ENCODE measurements at regions not wholly inside any gene's neighbourhood (a gene's known extent, or its start where the extent isn't known, plus 50 kb on each side); places are given as distances from the start of the nearest gene placed in this dataset.

DNA sequence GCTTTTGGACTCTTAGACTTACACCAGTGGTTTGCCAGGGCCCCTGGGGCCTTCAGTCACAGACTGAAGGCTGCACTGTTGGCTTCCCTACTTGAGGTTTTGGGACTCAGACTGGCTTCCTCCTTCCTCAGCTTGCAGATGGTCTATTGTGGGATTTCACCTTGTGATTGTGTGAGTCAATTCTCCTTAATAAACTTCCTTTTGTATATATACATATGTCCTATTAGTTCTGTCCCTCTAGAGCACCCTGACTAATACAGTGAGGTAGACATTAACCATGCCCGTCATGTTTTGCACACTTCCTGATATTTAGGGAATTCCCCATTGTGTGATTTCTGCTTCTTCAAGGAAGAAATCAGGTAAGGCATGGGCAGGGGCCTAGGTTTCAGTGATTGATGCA is 147.8 kb upstream of the CA10 start:
- no peak for DNase-seq

DNA sequence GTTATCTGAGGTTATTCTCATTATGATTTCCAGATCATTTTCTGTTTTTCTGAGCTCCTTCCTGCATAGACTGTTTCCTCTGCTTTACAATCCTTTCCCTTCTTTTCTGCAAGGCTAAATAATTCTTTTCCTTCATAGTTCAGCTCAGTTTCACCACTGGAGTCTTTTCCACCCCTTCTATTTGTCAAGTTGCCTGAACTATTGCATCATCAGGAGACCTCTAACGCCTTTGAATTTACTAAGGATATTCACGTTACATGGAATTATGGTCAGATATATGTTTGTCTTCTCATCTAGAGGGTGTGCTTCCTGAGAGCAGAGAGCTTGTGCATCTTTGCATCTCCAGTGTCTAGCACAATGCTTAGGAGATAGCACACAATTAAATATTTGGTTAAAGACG is 140.4 kb upstream of the CA10 start:
- no peak for DNase-seq

DNA sequence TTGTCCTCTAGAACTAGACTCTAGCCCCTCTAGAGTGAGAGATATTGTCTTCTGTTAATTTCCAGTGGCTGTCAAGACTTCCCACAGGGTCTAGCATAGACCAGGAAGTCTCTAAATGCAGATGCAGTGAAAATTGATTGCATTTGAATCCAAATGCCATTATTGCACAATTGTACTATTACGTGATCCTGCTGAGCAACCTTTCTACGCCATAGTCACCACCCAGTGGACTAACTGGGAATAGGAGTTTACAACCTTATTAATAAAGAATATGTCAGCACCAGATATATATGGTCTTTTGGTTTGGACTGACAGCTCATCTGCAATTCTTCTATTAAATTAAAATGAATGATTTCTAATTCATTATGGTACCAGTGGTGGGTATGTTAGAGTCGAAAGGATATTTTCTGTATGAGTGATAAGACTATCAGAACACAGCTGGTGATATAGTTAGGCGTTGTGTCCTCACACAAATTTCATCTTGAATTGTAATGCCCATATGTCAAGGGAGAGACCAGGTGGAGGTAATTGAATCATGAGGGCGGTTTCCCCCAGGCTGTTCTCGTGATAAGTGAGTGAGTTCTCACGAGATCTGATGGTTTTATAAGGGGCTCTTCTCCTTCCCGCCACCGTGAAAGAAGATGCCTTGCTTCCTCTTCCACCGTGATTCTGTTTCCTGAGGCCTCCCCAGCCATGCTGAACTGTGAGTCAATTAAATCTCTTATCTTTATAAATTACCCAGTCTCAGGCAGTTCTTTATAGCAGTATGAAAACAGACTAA is 138.9 kb upstream of the CA10 start:
- DNase-seq, result no peak

DNA sequence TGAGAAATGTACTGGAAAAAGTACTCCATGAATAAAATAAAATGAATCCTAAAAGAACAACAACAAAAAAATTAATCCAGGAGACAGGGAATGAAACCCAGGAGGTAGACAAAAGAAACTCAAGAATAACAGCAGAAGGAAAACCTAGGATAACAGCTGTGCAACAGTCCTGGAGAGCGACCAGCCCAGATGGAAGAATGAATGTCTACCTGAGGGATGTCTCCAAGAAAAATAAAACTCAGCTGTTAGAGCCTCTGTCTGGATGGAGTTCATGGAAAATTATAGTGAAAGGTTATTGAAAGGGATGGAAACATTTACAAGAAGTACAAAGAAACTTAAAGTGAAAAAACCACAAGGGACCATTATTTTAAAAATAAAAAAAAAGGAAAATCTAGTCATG is 135.8 kb upstream of the CA10 start:
- DNase-seq, result no peak

DNA sequence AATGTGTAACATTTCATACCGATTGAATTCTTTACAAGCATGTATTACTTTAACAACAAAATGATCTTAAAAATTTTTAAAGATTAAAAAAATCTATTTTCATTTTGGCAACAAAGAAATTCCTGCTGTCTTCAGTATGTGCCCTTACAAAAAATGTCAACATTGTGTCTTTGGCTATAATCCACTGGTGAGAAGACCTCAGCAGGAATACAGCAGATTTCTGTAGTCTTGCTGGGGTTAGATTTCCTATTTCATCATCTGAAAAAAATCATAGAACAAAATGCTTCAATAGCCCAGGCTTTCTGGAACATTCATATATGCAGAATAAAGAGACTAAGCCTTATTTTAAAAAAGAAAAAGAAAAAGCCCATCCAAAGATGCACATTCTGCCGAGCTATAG is 129.1 kb upstream of the CA10 start:
- DNase-seq, result no peak

DNA sequence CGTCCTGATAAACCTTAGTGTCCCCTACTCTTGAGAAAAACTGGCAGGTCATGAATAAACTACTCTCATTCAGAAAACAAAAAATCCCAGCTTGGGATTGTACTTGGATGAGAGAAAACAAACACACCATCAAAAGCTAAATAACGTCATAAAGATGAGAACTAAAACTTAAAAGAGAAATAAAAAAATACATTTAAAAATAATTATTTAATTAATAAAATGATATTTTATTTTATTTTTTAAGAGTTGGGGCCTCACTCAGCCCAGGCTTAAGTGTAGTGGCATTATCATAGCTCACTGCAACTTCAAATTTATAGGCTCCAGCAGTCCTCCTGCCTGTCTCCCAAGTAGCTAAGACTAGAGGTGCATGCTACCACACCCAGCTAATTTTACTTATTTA is 125.4 kb upstream of the CA10 start:
- DNase-seq, result no peak

DNA sequence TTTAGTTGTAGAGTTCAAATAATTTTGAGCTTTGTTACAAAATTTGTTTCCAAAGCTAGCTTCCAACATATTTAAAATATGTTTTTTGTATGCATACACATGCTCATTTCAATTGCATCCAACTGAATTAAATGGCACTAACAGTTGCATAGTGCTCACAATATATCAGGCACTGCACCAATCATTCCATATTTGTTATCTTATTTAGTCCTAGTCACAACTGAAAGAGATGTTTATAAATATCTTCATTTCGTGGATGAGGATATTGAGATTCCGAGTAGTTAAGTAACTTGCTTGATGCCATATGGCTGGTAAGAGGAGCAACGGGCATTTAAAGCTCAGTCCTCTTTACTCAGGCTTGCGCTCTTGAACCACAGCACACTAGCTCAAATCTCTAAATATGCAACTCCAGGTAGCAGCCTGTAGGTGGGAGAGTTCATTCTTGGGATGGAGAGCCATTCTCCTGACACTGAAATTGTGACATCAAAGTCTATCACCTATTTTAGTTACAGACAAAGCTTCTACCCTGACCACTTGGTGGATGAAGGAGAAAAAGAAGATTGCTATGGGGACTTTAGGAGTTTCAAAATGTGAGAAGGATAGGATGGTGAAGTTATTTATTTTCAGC is 118.0 kb upstream of the CA10 start:
- no peak for DNase-seq

DNA sequence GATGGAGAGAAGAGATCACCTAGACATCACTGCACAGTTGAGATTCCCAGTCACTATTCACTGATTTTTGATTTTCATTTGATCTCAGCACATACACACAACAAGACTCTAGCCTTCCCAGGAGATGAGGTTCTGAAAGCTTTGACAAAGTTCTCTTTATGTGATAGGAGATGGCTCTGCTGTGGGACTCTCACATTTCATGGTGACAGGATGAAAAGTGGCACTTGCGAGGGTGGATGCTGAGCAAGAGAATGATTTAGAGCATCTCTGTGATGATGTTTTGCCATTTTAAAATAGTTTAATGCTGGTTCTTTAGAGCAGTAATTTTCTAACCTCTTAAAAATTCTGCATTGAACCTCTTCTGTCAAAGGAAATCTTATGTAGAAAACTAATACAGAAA is 113.3 kb upstream of the CA10 start:
- DNase-seq, result no peak

DNA sequence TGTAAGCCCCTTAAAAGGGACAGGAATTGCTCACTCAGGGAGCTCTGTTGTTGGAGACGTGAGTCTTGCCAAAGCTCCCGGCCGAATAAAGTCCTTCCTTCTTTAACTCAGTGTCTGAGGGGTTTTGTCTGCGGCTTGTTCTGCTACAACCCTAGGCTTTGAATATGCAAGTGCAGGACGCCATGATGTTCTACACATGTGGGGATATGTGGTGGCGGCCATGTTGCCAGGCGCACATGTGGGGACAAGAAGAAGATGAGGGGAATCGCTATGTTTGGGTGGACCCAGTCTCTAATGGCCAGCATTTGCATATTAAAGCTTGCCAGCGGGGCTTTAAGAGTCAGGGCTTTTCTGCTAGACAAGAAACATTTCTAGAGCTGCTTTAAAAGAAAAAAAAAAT is 96.8 kb upstream of the CA10 start:
- DNase-seq, result no peak

DNA sequence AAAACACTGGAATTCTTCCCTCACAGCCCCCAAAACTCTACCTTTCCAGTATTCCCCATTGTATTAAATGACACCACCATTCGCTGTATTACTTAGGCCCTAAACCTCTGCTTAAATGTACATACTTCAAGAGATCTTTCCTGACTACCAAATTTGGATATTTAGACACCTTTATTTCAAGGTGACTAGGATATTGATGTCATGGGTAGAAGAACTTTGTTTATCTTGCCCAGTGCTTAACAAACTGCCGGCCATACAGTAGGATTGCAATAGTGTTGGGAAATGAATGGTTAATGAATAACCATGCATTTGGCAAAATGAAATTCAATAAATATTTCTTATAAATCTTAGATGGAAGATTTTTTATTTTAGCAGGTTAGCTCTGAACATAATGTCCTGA is 86.2 kb upstream of the CA10 start:
- no peak for DNase-seq

DNA sequence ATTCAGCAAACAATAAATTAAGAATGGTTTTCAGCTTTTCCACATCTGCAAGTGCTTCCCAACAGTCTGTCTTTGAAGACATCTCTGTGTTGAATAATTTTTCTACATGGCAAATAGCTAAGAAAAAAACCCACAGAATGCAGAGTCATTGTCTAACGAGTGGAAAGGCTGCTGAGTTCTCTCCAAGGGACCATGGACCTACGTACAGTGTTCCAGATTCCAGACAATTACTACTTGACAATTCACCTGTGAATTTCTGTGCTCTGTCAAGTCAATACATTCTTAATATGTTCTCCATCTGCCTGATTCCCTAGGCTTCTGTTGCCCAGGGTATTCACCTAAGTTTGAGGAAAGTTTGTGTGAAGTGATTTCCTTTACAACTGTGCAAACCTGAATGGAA is 83.8 kb upstream of the CA10 start:
- DNase-seq, result no peak

DNA sequence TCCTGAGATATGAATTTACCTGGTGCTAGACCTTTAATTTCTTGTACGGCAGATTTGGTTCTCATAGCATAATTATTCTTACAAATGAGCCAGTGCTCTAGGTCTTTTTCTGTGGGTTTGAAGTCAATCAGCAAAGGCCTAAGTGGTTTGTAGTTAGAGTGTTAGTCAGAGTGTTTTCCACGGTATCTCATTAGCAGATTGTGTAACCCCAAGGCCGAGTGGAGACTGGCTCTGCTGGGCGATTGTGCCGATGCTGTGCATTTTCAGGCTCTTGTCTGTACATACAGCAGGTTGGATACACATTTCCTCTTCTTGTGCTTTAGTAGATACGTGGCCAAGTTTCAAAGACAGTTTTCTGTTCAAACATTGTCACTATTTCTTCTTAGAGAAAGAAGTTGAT is 78.6 kb upstream of the CA10 start:
- DNase-seq, result no peak

DNA sequence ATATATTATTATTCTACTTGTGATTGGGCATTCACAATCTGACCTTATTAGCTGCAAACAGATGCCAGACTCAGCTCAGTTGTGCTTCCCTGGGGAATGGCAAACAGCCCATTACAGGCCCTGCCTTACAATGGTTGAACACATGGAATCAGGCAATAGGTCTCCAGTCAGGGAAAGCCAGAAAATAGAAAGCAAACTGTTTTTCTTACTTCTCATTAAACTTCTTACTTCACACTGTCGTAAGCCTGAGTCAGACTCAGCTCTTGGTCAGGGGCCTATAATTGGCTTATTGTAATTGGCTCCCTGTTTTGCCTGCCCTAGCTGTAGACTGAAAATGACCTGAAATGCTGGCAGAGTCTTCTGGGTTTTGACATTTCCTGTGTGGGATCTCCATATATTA is 77.0 kb upstream of the CA10 start:
- DNase-seq, result no peak

DNA sequence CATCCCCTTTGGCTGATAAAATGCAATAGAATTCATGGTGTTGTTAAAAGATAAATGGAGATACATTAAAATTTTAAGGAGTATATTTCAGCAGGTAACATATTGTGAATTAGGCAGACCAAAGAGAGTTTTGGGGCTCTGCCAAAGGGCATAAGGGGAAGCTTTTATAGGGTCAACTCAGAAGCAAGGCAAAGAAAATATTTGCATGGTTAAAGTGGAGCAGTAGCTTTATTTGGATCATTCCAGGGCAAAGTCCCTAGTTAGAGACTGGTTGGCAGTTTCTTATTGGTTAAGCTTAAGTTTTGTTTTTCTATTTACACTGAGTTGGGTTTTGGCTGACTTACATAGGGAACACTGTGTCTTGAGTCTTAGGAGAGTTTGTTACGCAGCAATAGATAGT is 75.1 kb upstream of the CA10 start:
- no peak for DNase-seq

DNA sequence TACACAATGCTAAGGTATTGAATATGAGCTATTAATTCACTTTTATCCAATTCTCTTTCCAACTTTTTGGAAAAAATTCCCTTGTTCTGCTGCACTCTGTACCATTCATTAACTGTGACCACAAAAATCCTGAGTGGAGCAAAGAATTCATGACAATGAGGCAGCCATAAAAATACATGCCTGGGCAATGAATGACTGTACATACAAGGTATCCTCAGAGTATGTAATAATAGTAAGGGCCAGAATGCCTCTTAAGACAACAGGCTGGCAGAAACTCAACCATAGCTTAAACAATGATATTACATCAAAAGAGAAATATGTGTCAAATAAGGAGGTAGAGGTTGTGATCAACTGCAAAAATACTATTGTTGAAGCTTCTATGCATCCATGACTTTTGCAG is 74.7 kb upstream of the CA10 start:
- no peak for DNase-seq

DNA sequence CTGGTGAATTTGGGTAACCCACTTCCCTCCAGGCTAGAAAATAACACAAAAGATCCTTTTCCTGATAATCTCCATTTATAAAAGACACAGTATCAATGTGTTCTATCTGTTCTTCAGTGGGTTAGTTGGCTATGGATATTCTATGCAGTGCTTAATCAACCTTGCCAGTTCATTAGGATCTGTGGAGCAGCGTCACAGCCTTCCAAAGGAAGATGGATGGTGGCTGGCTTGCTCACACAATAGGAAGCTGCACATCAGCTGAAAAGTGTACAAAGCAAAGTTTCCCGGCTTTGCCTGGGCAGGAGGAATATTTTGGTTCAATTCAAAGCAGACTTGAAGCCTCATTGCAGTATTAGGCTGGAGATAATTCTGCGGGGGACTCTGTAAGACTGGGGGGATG is 70.3 kb upstream of the CA10 start:
- no peak for DNase-seq

DNA sequence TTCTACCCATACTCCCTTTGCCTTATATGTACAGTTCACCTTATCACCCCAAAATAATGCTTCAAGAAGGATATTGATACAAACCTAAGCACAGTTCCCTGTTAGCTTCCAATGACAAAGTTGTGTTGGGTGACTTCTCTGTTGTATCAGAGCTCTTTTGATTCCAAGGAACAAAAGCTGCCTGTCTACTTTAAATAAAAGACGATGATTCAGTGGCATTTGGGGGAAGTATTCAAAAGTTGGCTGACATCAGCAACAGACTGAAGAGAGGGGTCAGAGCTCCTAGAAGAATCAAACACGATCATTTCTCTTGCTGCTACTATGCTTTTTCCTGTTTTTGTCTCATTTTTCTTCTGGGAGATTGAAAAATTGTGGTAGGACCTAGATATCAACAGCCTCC is 69.4 kb upstream of the CA10 start:
- no peak for DNase-seq

DNA sequence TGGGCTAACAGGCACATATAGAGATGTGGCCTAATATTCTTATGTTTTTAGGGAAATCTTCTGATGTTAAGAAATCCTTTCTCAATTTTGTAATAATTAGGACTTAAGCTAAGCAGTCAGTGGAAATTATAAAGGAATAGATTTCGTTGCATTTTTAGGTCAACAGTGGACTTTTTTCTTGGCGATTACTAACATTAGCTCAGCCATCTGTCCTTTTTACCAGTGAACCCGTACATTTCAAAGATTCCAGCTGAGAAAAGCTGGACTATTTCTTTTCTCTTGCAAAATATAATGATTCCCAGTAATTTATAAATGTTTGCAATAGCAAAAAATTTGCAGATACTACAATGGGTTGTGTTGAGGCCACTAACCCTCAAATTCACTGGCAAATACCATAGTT is 54.9 kb upstream of the CA10 start:
- no peak for DNase-seq

DNA sequence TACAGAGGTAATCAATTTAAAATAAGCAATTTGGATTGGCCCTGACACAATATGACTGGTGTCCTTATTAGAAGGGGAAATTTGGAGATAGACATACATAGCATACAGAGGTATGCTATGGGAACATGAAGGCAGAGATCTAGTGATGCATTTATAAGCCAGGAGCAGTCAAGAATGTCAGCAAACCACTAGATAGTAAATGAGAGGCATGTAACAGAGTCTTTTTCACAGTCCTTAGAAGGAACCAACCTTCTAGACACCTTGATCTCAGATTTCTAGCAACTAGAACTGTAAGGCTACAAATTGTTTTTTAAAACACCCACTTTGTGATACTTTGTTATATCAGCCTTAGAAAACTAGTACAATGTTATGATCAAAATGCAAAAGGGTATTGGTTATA is 54.3 kb upstream of the CA10 start:
- no peak for DNase-seq

DNA sequence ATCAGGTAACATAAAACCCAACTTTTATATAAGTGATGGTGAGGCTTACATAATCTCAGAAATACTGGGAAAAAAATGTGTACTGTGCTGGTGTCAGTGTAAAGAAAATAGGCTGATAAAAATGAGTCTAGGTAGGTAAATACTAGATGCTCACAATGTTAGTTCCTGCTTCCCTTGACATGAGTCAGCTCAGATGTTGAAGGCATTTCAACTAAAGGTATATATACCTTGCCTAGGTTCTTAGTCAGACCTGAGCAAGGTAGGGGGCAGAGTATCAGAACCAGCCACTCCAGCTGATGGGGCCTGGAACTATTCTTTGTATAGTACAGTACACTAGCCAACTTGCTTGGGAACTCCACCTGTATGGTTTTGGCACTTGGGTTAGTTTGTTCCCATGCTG is 51.0 kb upstream of the CA10 start:
- no peak for DNase-seq

Measured in stimulated activated CD8-positive, alpha-beta memory T cell treated with anti-CD3 and anti-CD28 coated beads, Interleukin-4, amount 100 ng/mL, for 48 hours (primary cell).